ENCODE measurements at regions not wholly inside any gene's neighbourhood (a gene's known extent, or its start where the extent isn't known, plus 50 kb on each side); places are given as distances from the start of the nearest gene placed in this dataset.
A peak's percentile ranks its signal among the peaks of the same experiment; 100 is the strongest.

DNA sequence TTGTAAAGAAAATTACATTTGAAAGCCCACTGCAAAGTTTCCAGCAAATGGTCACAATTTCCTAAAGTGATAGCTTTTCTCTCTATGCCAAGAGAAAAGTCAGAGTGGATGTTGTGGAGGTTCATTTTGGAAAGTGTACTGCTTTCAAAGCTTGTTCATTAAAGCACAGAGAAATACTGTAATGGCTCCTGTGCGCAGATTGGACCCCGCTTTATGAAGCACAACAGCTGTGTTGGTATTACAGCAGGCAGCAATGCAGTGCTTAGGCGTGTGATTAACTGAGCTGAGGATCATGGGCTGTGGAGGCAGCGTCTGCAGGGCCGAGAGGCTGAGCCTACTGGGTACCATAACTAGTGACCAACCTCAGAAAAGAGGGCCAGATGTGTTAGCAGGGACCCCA lies 478.4 kb upstream of the CFAP20DC start:
- Mint-ChIP-seq H3K9me3 (no peaks in the 10 kb centered on the region), H3K36me3 (ENCODE audit: low read depth) (no peaks in the 10 kb centered on the region), H3K4me1 (ENCODE audit: low read depth) (peaks cover 20% of the 10 kb centered on the region), H3K27me3 (no peaks in the 10 kb centered on the region), H3K27ac (no peak overlapping the region), H3K4me3 (no peak overlapping the region)
- ChIA-PET CTCF (interaction anchor here (1.4 kb wide), 1 partner anchor 215 kb away, joined by 4 read pairs; no protein-coding TSS in a partner anchor), POLR2A (interaction anchor here (1.4 kb wide), 1 partner anchor 38 kb away, joined by 3 read pairs; no protein-coding TSS in a partner anchor)
- TF ChIP-seq, protein P1, sequence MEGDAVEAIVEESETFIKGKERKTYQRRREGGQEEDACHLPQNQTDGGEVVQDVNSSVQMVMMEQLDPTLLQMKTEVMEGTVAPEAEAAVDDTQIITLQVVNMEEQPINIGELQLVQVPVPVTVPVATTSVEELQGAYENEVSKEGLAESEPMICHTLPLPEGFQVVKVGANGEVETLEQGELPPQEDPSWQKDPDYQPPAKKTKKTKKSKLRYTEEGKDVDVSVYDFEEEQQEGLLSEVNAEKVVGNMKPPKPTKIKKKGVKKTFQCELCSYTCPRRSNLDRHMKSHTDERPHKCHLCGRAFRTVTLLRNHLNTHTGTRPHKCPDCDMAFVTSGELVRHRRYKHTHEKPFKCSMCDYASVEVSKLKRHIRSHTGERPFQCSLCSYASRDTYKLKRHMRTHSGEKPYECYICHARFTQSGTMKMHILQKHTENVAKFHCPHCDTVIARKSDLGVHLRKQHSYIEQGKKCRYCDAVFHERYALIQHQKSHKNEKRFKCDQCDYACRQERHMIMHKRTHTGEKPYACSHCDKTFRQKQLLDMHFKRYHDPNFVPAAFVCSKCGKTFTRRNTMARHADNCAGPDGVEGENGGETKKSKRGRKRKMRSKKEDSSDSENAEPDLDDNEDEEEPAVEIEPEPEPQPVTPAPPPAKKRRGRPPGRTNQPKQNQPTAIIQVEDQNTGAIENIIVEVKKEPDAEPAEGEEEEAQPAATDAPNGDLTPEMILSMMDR (IDR thresholded peaks at IDR 0.05): no peak
- no peak for DNase-seq
- ATAC-seq: no peak
- intact Hi-C loops (cut with micrococcal nuclease): no loop called here

DNA sequence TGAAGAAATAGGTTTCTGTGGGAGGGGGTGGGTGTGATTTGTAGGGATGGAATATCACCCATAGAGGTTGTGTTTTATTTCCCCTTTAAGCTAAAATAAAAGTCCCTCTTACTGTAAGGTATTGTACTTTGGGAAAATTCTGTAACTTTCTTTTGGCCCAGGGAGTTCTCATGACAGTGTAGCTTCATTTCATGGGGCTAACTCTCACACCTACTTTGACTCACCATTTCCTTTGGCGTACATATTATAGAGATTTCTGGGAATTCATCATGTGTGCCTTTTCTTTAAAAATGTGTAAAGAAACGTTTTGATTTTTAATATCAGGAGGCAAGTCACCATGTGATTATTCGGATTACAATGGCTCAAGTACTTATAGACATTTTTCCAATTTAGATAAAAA lies 477.7 kb upstream of the CFAP20DC start:
- Mint-ChIP-seq H3K36me3 (ENCODE audit: low read depth) (no peaks in the 10 kb centered on the region), H3K4me3 (no peak overlapping the region), H3K27ac (peak overlapping the region; percentile 60), H3K9me3 (no peaks in the 10 kb centered on the region), H3K4me1 (ENCODE audit: low read depth) (peaks cover 20% of the 10 kb centered on the region), H3K27me3 (no peaks in the 10 kb centered on the region)
- intact Hi-C loops (cut with micrococcal nuclease): no loop called here
- ATAC-seq (peak; percentile 73), DNase-seq (no peak)
- TF ChIP-seq, protein P1 (IDR thresholded peaks at IDR 0.05): no peak
- POLR2A ChIA-PET: interaction anchor here (1.4 kb wide), 1 partner anchor 39 kb away, joined by 3 read pairs; no protein-coding TSS in a partner anchor
- CTCF ChIA-PET: interaction anchor here (1.0 to 1.4 kb wide), 2 partner anchors 101 to 214 kb away, joined by 4 read pairs; no protein-coding TSS in a partner anchor

DNA sequence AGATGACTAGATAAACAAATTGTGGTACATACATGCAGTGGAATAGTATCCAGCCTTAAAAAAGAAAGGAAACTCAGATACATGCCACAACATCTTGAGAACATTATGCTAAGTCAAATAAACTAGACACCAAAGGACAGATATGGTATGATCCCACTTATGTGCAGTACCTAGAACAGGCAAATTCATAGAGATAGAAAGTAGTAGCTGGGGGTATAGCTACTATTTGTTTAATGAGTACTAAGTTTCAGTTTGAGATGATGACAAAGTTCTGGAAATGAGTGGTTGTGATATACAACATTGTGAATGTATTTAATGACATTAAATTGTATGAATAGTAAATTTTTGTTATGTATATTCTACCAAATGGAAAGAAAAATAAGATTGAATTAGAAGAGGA lies 477.2 kb upstream of the CFAP20DC start:
- CTCF ChIA-PET: interaction anchor here (1.0 kb wide), 1 partner anchor 100 kb away, joined by 4 read pairs; no protein-coding TSS in a partner anchor
- POLR2A ChIA-PET: no interaction called here
- Mint-ChIP-seq H3K4me3 (no peak overlapping the region), H3K36me3 (ENCODE audit: low read depth) (no peaks in the 10 kb centered on the region), H3K27ac (peak overlapping the region; percentile 60), H3K27me3 (no peaks in the 10 kb centered on the region), H3K9me3 (no peaks in the 10 kb centered on the region), H3K4me1 (ENCODE audit: low read depth) (peaks cover 20% of the 10 kb centered on the region)
- intact Hi-C loops (cut with micrococcal nuclease): no loop called here
- peak; percentile 96 for ATAC-seq
- no peak for DNase-seq
- TF ChIP-seq, protein P1 (IDR thresholded peaks at IDR 0.05): no peak

DNA sequence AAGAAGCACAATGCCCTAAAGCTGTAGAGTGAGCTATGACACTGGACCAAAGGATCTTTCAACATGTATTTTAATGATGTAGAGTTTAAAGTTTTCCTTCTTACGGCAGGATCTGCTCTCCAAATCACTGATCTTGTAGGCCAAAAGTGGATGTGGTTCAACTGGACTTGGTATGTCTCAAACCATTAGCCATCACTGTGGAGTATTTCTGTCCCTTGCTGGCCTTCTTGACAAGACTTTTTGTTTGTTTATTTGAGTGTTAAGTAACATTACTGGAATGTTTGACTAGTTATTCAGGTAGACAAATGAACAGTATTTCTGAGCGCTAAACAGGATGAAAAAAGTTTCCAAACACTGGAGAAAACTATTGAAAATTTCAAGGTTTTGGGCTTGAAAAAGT lies 472.7 kb upstream of the CFAP20DC start:
- no peak overlapping the region for H3K4me3 Mint-ChIP-seq
- CTCF ChIA-PET: no interaction called here
- H3K27ac Mint-ChIP-seq: no peak overlapping the region
- no peak for DNase-seq
- TF ChIP-seq, protein P1 (IDR thresholded peaks at IDR 0.05): no peak
- ATAC-seq: no peak
- no peaks in the 10 kb centered on the region for H3K27me3 Mint-ChIP-seq
- POLR2A ChIA-PET: interaction anchor here (0.6 kb wide), 1 partner anchor 50 kb away, joined by 3 read pairs; no protein-coding TSS in a partner anchor
- intact Hi-C loops (cut with micrococcal nuclease): no loop called here
- H3K4me1 Mint-ChIP-seq (ENCODE audit: low read depth): peaks cover 16% of the 10 kb centered on the region
- H3K9me3 Mint-ChIP-seq: no peaks in the 10 kb centered on the region
- H3K36me3 Mint-ChIP-seq (ENCODE audit: low read depth): no peaks in the 10 kb centered on the region

DNA sequence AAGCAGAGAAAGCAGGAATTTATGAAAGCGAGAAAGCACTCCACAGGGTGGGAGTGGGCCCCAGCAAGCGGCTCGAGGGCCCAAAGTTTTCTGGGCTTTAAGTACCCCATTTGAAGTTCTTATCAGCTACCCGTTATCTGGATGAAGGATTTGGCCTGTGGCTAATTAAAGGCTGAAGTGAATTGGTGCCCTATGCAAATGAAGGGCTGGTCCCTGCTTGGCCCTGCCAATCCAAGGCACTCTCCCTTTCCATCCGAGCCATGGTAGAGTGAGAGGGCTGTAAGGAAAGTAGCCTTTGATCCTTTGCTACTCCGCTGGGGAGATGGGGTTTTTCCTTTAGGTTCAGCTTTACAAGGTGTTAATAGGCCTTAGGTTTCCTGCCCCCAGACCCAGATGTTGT lies 469.3 kb upstream of the CFAP20DC start:
- no peak for ATAC-seq
- DNase-seq: no peak
- POLR2A ChIA-PET: interaction anchor here (0.9 kb wide), 1 partner anchor 12 kb away, joined by 3 read pairs; no protein-coding TSS in a partner anchor
- TF ChIP-seq, protein P1 (IDR thresholded peaks at IDR 0.05): no peak
- Mint-ChIP-seq H3K9me3 (no peaks in the 10 kb centered on the region), H3K27ac (no peak overlapping the region), H3K27me3 (no peaks in the 10 kb centered on the region), H3K4me1 (ENCODE audit: low read depth) (peaks cover 19% of the 10 kb centered on the region), H3K4me3 (no peak overlapping the region), H3K36me3 (ENCODE audit: low read depth) (no peaks in the 10 kb centered on the region)
- intact Hi-C loops (cut with micrococcal nuclease): no loop called here
- CTCF ChIA-PET: interaction anchor here (1.3 kb wide), 1 partner anchor 306 kb away, joined by 3 read pairs; no protein-coding TSS in a partner anchor

All from activated CD8-positive, alpha-beta T cell treated with anti-CD3 and anti-CD28 coated beads for 36 hours (primary cell).